HCT116 (cell line): ENCODE measurements at regions not wholly inside any gene's neighbourhood (a gene's known extent, or its start where the extent isn't known, plus 50 kb on each side); places are given as distances from the start of the nearest gene placed in this dataset.

ENCODE experiments used
- ATAC-seq: fragments of 200-7000 bp; cut with Tn5 transposase; 2 replicates; pipeline ENCODE4 v1.9.1; 2020; ENCODE audit warnings: mild to moderate bottlenecking, moderate library complexity
- BruUV-seq: library from RNA; stranded (reverse); fragments of 400-500 nt; replicated peaks from 2 replicates; lab custom pipeline; 2021; lab: Mats Ljungman, UMichigan
- CTCF ChIA-PET: fragments of 300-600 bp; sonication (Branson Sonifier 250); formaldehyde crosslinking; loops from one replicate; lab custom pipeline; 2021; ENCODE audit warnings: antibody characterized with exemption; lab: Charles Lee
- POLR2A ChIA-PET: fragments of 300-600, 350-600 bp; sonication (Branson Sonifier 250); formaldehyde crosslinking; loops from one replicate; lab custom pipeline; 2021; ENCODE audit warnings: antibody characterized with exemption; lab: Charles Lee
- RAD21 ChIA-PET, 2 experiments: fragments of 300-600 bp; sonication (Branson Sonifier 250); formaldehyde crosslinking; loops; one replicate each; lab custom pipeline; 2023; ENCODE audit warnings: low total read pairs in 2 of 2; ENCODE audit not compliant: uncharacterized antibody in 2 of 2, unreplicated experiment in 2 of 2, low non-redundant PET in 1 of 2; lab: Charles Lee
- DNase-seq: peaks from one replicate; pipeline ENCODE4 v3.0.0-alpha.2; 2010; ENCODE audit warnings: low read depth, low spot score
- H2AFZ ChIP-seq: fragments of 200-600 bp; shearing (Covaris generic), sonication (generic); 2 replicates; pipeline ENCODE4 v1.6.1; 2017; ENCODE audit warnings: low read depth, mixed run types, mixed read lengths, antibody characterized with exemption, low read length; ENCODE audit not compliant: poor library complexity, severe bottlenecking
- H3K27ac ChIP-seq: 2 replicates; pipeline ENCODE4 v1.5.1; 2012; ENCODE audit warnings: low read depth, low read length
- H3K27me3 ChIP-seq: fragments of 200-600 bp; sonication (generic); 2 replicates; pipeline ENCODE4 v1.6.1; 2016; ENCODE audit warnings: mixed run types, low read length, mixed read lengths; ENCODE audit not compliant: insufficient read depth
- H3K36me3 ChIP-seq, 2 experiments: fragments of 200-500 bp in 1 of 2; fragments of 200-600 bp in 1 of 2; sonication (Bioruptor generic) in 1 of 2; sonication (generic) in 1 of 2; 2 replicates each; pipeline versions ENCODE4 v1.5.1 to v1.6.1; 2014 to 2016; ENCODE audit warnings: low read length in 2 of 2, inconsistent platforms in 1 of 2, mixed read lengths in 1 of 2, mixed run types in 1 of 2; ENCODE audit not compliant: insufficient read depth in 2 of 2, control insufficient read depth in 1 of 2
- H3K4me1 ChIP-seq, 2 experiments: fragments of 200-600 bp in 1 of 2; sonication (generic) in 1 of 2; 2 replicates each; pipeline versions ENCODE4 v1.5.1 to v1.6.1; 2012 to 2017; ENCODE audit warnings: low read length in 2 of 2, inconsistent platforms in 1 of 2, mild to moderate bottlenecking in 1 of 2, mixed read lengths in 1 of 2, mixed run types in 1 of 2, moderate library complexity in 1 of 2; ENCODE audit not compliant: insufficient read depth in 2 of 2, control insufficient read depth in 1 of 2
- H3K4me2 ChIP-seq: fragments of 200-600 bp; sonication (generic); 2 replicates; pipeline ENCODE4 v1.6.1; 2017; ENCODE audit warnings: mixed run types, low read length, mixed read lengths
- H3K4me3 ChIP-seq, 2 experiments: fragments of 200-600 bp in 1 of 2; sonication (generic) in 1 of 2; replicated peaks in 1 of 2; 2 replicates each; pipeline ENCODE4 v1.5.1; 2011 to 2016; ENCODE audit warnings: low read length in 2 of 2, control low read depth in 1 of 2, low read depth in 1 of 2, mild to moderate bottlenecking in 1 of 2, mixed read lengths in 1 of 2, mixed run types in 1 of 2
- H3K79me2 ChIP-seq: fragments of 200-600 bp; sonication (generic); 2 replicates; pipeline ENCODE4 v1.6.1; 2017; ENCODE audit warnings: mild to moderate bottlenecking, mixed run types, low read length, moderate library complexity, mixed read lengths; ENCODE audit not compliant: insufficient read depth
- H3K9ac ChIP-seq: fragments of 200-600 bp; sonication (generic); 2 replicates; pipeline ENCODE4 v1.6.1; 2016; ENCODE audit warnings: low read length, mixed read lengths
- H3K9me2 ChIP-seq: fragments of 200-600 bp; sonication (generic), shearing (Covaris generic); 2 replicates; pipeline ENCODE4 v1.6.1; 2017; ENCODE audit warnings: mixed run types, mild to moderate bottlenecking, moderate library complexity; ENCODE audit not compliant: insufficient read depth
- H3K9me3 ChIP-seq, 2 experiments: fragments of 200-500 bp in 1 of 2; fragments of 200-600 bp in 1 of 2; sonication (Bioruptor generic) in 1 of 2; sonication (generic) in 1 of 2; 2 replicates each; pipeline ENCODE4 v1.6.1; 2014 to 2017; ENCODE audit warnings: low read length in 2 of 2, mixed read lengths in 2 of 2, inconsistent platforms in 1 of 2, low read depth in 1 of 2, mild to moderate bottlenecking in 1 of 2, mixed run types in 1 of 2, moderate library complexity in 1 of 2; ENCODE audit not compliant: control insufficient read depth in 1 of 2, insufficient read depth in 1 of 2
- H4K20me1 ChIP-seq: fragments of 200-600 bp; sonication (generic), shearing (Covaris generic); 2 replicates; pipeline ENCODE4 v1.6.1; 2017; ENCODE audit warnings: mixed run types, mild to moderate bottlenecking, moderate library complexity; ENCODE audit not compliant: insufficient read depth
- CBX3 ChIP-seq: IDR thresholded peaks from 2 replicates; pipeline ENCODE4 v1.6.1; 2012; ENCODE audit warnings: low read depth
- CEBPB ChIP-seq: IDR thresholded peaks from 2 replicates; pipeline ENCODE4 v1.6.1; 2012; ENCODE audit warnings: low read depth
- EGR1 ChIP-seq: IDR thresholded peaks from 2 replicates; pipeline ENCODE4 v1.6.1; 2012; ENCODE audit warnings: low read depth
- ELF1 ChIP-seq: IDR thresholded peaks from 2 replicates; pipeline ENCODE4 v1.6.1; 2012; ENCODE audit warnings: low read depth, borderline replicate concordance
- EZH2 ChIP-seq: fragments of 200-600 bp; sonication (generic); IDR thresholded peaks from 2 replicates; pipeline ENCODE4 v1.6.1; 2017; ENCODE audit warnings: antibody characterized with exemption, mixed run types
- EZH2phosphoT487 ChIP-seq: fragments of 200-600 bp; IDR thresholded peaks from 2 replicates; pipeline ENCODE4 v1.6.1; 2018; ENCODE audit warnings: antibody characterized with exemption, borderline replicate concordance
- POLR2AphosphoS5 ChIP-seq: IDR thresholded peaks from 2 replicates; pipeline ENCODE4 v1.6.1; 2011; ENCODE audit warnings: mild to moderate bottlenecking, low read depth, low read length, moderate library complexity
- SIN3A ChIP-seq: IDR thresholded peaks from 2 replicates; pipeline ENCODE4 v1.6.1; 2012; ENCODE audit warnings: low read depth
- SP1 ChIP-seq: IDR thresholded peaks from 2 replicates; pipeline ENCODE4 v1.6.1; 2012; ENCODE audit warnings: low read depth
- SRF ChIP-seq: IDR thresholded peaks from 2 replicates; pipeline ENCODE4 v1.6.1; 2012; ENCODE audit warnings: low read depth
- YY1 ChIP-seq: IDR thresholded peaks from 2 replicates; pipeline ENCODE4 v1.6.1; 2011; ENCODE audit warnings: low read length, low read depth, moderate library complexity, mild to moderate bottlenecking; ENCODE audit not compliant: insufficient replicate concordance; ENCODE audit errors: extremely low read depth
- intact Hi-C: fragments of 100-400 bp; cut with micrococcal nuclease; formaldehyde crosslinking; loops from 2 replicates; pipeline ENCODE4 v1.10.0; 2022
- TF ChIP-seq, protein P1 (sequence below): IDR thresholded peaks from 2 replicates; pipeline ENCODE4 v1.6.1; 2012

DNA sequence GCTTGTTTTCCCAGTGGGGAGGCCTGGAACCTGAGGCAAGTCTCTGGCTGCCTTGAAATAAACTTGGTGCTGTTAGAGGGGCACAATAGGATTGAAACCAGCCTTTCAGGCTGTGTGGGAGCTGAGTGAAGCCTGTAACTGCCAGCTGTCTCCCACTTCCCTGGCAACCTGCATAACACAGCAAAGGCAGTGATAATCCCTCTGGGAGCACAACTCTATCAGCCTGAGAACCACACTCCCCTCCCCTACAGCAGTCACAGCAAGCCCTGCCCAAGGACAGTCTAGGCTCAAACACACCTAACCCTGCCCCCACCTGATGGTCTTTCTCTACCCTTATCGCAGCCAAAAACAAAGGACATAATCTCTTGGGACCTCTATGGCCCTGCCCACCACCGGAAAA lies 683.8 kb upstream of the ATXN8OS start (continued):
- TF ChIP-seq POLR2AphosphoS5 = no peak
- no peak for TF ChIP-seq SP1
- no peak for TF ChIP-seq CEBPB
- TF ChIP-seq, protein P1, sequence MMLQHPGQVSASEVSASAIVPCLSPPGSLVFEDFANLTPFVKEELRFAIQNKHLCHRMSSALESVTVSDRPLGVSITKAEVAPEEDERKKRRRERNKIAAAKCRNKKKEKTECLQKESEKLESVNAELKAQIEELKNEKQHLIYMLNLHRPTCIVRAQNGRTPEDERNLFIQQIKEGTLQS = no peak
- TF ChIP-seq ELF1 = no peak
- no peak for TF ChIP-seq YY1

- no peak for DNase-seq
- H3K4me1 ChIP-seq = no peaks in the 10 kb centered on the region
- TF ChIP-seq SP1 (no peak), SIN3A (no peak), EZH2 (no peak), EZH2phosphoT487 (no peak), EGR1 (no peak), CBX3 (no peak), CEBPB (no peak), SRF (no peak)
- TF ChIP-seq, protein P1 = no peak
- H3K27ac ChIP-seq = no peak overlapping the region
- no peak overlapping the region for H3K4me2 ChIP-seq
- H3K9me3 ChIP-seq = no peaks in the 10 kb centered on the region
- RAD21 ChIA-PET = no interaction called here
- no peaks in the 10 kb centered on the region for H3K79me2 ChIP-seq
- no peaks in the 10 kb centered on the region for H3K9me2 ChIP-seq
- no peaks in the 10 kb centered on the region for H4K20me1 ChIP-seq
- CTCF ChIA-PET = no interaction called here
- POLR2A ChIA-PET = no interaction called here
- no peak overlapping the region for H3K9ac ChIP-seq
- ATAC-seq = no peak
- no peak overlapping the region for H3K4me3 ChIP-seq
- BruUV-seq = no TSS peak
- H3K27me3 ChIP-seq = no peaks in the 10 kb centered on the region
- intact Hi-C loops = no loop called here
- H2AFZ ChIP-seq = no peak overlapping the region
- H3K36me3 ChIP-seq = no peaks in the 10 kb centered on the region
These were observed 689.3 kb upstream of the ATXN8OS start for GRCh38 chr13:69418319-69418718.
